Activated naive CD4-positive, alpha-beta T cell treated with anti-CD3 and anti-CD28 coated beads, Interleukin-2, amount 10 ng/mL, durations not matched to agents 7 days and 5 days (primary cell): ENCODE measurements at regions not wholly inside any gene's neighbourhood (a gene's known extent, or its start where the extent isn't known, plus 50 kb on each side); places are given as distances from the start of the nearest gene placed in this dataset.

ENCODE experiments used
- CTCF ChIA-PET: fragments of 350-600 bp; sonication (Branson Sonifier 250); formaldehyde crosslinking; loops from one replicate; lab custom pipeline; 2021; ENCODE audit warnings: antibody characterized with exemption; lab: Charles Lee
- DNase-seq: peaks from one replicate; pipeline ENCODE4 v3.0.0-alpha.2; 2020
- H3K27ac Mint-ChIP-seq: one replicate; pipeline ENCODE4 v1.8.0; 2021; ENCODE audit warnings: mild to moderate bottlenecking, moderate library complexity, mixed read lengths
- H3K27me3 Mint-ChIP-seq: one replicate; pipeline ENCODE4 v1.8.0; 2021; ENCODE audit warnings: mild to moderate bottlenecking, mixed read lengths
- H3K36me3 Mint-ChIP-seq: one replicate; pipeline ENCODE4 v1.8.0; 2021; ENCODE audit warnings: mixed read lengths
- H3K4me1 Mint-ChIP-seq: one replicate; pipeline ENCODE4 v1.8.0; 2021; ENCODE audit warnings: mixed read lengths
- H3K4me3 Mint-ChIP-seq: one replicate; pipeline ENCODE4 v1.8.0; 2021; ENCODE audit warnings: mild to moderate bottlenecking, moderate library complexity, mixed read lengths
- H3K9me3 Mint-ChIP-seq: one replicate; pipeline ENCODE4 v1.8.0; 2021; ENCODE audit warnings: mixed read lengths

DNA sequence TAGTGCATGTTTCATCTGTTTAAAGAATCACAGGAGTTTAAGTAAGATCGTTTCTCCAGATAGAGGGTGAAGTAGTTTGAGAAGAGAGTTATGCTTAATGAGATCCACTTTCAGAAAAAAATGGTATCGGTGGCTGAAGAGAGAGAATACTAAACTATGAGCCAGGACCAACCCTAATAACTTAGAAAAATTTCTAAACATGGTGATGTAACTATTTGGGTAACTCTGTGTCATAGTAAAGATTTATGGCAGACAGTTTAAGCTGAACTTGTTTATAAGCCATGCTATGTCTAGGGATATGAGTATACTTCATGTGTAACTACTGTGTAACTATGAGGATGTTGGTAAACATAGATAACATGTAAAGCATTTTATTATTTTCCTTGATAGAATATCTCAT is 489.5 kb downstream of the KCNJ2 start:
- Mint-ChIP-seq H3K4me3 (no peak overlapping the region), H3K36me3 (no peaks in the 10 kb centered on the region), H3K9me3 (no peaks in the 10 kb centered on the region), H3K27me3 (no peaks in the 10 kb centered on the region), H3K27ac (no peak overlapping the region), H3K4me1 (no peaks in the 10 kb centered on the region)
- no peak for DNase-seq
- CTCF ChIA-PET, result no interaction called here

DNA sequence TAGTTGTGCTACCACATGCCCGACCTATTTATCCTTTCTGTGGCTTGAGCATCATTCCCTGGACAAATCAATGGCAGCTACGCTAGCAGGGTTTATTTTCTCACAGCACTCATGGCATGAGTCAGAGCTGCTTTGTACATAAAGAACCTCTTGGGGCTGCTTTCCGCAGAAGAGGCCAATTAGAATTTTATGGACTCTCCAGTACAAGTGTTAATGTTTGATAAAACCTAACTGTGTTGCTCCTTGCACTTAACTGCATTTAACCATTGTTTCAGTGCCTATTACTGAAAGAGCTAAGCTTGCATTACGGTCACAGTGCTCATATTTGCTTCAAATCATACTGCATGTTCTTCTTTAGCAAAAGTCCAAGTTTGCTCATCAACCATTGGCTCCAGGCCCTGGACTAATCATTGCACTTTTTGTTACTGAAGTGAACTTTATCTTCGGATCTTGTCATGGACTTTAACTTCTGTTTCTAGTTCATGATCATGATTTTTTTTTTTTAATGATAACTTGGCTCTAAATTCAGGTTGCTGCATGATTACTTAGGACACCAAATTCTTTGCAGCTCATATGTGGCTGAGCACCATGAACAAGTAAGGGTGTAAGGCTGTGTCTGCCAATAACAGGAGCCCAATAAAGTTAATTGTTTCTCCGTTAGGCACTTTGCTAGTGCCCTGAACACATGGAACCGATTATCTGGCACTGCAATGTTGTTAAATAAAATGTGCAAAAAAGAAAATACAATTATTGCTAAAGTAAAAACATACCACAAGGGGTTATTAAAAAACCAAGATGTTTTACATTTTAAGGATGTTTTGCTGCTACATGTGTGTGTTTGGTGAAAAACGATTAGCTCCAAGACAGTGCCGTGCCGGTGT is 492.2 kb downstream of the KCNJ2 start:
- Mint-ChIP-seq H3K9me3 (no peaks in the 10 kb centered on the region), H3K36me3 (no peaks in the 10 kb centered on the region), H3K4me1 (no peaks in the 10 kb centered on the region), H3K27me3 (no peaks in the 10 kb centered on the region), H3K4me3 (no peak overlapping the region), H3K27ac (no peak overlapping the region)
- CTCF ChIA-PET, result no interaction called here
- DNase-seq, result no peak

DNA sequence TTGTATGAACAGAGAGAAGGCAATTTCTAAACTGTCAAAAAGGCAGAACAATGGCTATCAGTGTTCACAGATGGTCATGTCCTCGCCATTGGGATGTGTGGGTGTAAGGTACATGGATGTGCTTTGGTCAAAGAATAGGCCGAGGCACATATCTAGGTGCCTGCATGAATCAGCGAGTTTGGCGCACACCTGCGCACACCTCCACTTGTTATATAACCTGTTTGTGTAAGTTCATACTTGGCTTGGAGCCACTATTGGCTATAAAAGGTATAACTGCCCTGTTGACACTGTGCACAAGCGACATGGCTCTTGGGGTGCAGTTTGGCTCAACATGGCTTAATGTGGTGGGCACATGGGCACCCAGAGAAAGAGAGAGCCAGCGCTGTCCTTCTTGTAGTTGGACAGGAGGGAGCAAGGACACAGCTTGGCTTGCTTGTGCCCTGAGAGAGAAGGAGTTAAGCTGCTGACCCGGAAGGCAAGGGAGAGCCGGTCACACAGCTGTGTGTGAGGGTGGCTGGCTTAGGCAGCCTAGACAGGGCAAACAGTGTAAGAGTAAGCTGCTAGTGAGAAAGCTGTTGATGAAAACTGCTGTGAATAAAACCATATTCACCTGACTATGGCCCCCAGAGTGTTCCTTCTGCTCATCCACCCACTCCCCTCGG is 499.1 kb downstream of the KCNJ2 start:
- no peaks in the 10 kb centered on the region for H3K27me3 Mint-ChIP-seq
- H3K27ac Mint-ChIP-seq, result no peak overlapping the region

DNA sequence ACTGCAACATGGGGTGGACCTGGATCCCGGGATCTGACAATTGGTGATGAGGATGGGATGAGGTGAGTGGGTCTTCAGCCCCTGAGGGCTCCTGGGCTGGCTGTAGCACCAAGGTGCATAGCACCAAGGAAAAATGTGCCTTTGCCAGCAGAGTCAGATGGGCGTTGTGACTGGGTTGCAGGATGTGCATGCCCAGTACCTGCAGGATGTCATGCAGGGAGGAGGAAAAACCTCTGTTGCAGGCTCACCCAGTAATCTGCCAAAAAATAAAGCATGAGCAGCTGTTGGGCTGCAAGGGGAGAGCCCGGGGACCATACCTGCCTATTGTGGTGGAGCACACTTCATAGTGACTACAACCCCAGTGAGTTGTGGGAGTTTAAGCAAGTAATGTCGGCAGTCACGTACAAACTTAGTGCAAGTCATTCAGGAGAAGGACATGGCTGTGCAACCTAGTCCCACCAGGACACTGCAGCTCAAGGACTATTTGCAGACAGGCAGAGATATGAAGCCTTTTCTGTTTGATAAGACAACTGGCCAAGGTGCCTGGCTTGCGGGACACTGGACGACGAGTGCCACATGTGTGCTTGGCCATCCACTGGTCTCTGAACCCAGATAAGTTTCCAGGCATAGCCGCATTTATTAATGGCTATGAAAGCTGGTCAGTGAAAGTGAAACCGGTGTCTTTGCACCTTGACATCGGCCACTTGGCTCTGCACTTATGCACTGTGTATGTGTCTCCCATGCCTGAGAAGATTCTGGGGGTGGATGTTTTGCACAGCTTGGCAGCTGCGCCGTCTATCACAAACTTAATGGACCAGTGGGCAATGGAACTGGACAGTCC is 499.8 kb downstream of the KCNJ2 start:
- no peak for DNase-seq
- CTCF ChIA-PET, result no interaction called here
- no peaks in the 10 kb centered on the region for H3K9me3 Mint-ChIP-seq
- H3K4me3 Mint-ChIP-seq, result no peak overlapping the region
- no peaks in the 10 kb centered on the region for H3K4me1 Mint-ChIP-seq
- no peaks in the 10 kb centered on the region for H3K36me3 Mint-ChIP-seq
- H3K27me3 Mint-ChIP-seq, result no peaks in the 10 kb centered on the region
- no peak overlapping the region for H3K27ac Mint-ChIP-seq

More for the DNA sequence above, 499.1 kb downstream of the KCNJ2 start:
- Mint-ChIP-seq H3K9me3 (no peaks in the 10 kb centered on the region), H3K4me3 (no peak overlapping the region), H3K36me3 (no peaks in the 10 kb centered on the region), H3K4me1 (no peaks in the 10 kb centered on the region)
- DNase-seq, result no peak
- CTCF ChIA-PET, result no interaction called here

DNA sequence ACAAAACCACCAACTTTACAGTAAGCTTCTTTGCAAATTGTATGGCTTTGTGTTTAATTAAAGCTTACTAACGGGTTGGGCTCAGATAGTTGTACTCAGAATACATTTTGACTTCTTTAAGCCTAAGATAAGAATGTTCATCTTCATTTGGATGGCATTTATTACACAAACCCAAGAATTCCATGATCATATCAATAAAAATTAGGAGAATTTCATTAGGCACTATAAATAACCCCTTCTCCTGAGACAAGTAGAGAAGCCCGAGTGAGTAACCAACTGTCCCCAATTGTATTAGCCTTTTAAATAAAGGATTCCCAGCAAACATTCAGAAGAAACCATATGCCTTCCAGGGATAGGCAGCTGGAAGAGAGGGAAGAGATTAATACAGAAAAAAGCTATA is 504.7 kb downstream of the KCNJ2 start:
- Mint-ChIP-seq H3K27me3 (no peaks in the 10 kb centered on the region), H3K27ac (no peak overlapping the region), H3K9me3 (no peaks in the 10 kb centered on the region), H3K36me3 (no peaks in the 10 kb centered on the region), H3K4me1 (no peaks in the 10 kb centered on the region), H3K4me3 (no peak overlapping the region)
- DNase-seq, result no peak
- CTCF ChIA-PET, result no interaction called here

DNA sequence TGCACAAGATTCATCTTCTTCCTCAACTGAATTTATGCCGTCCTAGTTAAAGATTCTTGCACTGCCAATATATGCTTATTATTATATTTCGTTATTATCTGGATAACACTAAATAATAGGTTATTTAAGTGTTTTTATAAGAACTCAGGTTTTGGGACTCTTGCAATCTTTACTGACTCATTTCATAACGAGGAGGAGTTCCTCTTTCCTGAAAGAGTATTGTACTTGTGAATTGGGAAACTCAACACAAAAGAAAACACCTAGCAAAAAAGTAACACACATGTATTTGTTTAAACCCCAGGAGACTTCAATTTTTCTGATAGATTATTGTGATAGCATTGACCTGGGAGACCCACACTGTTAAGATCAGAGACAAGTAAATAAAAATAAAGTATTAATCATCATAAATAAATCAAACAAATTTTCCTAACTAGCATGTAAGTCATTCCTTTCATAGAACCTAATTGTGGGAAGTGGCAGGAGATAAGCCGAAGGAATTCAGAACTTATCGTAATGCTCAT is 505.8 kb downstream of the KCNJ2 start:
- CTCF ChIA-PET, result no interaction called here
- no peak overlapping the region for H3K4me3 Mint-ChIP-seq
- no peaks in the 10 kb centered on the region for H3K9me3 Mint-ChIP-seq
- H3K27me3 Mint-ChIP-seq, result no peaks in the 10 kb centered on the region
- no peaks in the 10 kb centered on the region for H3K4me1 Mint-ChIP-seq
- no peak overlapping the region for H3K27ac Mint-ChIP-seq
- no peaks in the 10 kb centered on the region for H3K36me3 Mint-ChIP-seq
- no peak for DNase-seq

DNA sequence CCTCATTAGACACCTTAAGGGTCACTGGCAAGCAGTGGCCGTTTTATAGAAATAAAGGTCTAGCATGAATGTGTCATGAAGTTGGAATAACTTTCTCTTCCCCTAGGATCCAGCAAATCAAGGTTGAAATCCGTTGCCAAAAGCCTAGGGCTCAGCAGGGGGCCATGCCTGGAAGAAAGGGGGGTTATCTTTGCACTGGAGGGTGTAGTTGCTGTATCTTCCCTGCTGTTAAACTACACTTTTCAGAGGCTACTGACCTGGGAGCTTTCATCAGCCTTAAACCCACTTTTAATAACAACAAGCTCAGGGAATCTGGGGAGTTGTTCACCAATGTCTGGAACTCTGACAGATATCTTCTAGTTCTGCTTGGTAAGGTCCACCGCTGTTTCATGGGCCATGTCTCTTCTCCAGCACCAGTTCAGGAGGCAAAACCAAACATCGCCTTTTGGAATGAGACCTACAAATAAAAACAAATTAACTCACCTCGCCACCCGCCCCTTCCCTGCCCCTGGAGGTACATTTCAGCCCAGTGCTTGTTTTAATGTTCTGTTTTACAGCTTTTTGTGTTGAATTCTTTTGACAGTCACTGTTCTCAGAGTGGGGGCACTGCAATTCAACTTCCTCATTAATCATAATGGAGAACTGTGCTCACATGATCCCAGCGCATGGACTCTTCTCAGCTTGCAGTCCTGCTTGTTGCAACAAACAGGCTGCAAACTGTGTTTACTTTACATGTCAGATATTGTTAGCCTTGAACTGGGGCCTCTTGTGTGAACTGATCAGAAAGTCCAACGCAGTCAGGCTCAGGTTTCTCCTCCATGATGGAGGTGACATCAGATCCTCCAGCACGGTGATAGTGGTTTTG is 508.7 kb downstream of the KCNJ2 start:
- H3K27me3 Mint-ChIP-seq, result no peaks in the 10 kb centered on the region
- no peaks in the 10 kb centered on the region for H3K9me3 Mint-ChIP-seq
- H3K27ac Mint-ChIP-seq, result no peak overlapping the region
- no peaks in the 10 kb centered on the region for H3K4me1 Mint-ChIP-seq
- no peak for DNase-seq
- CTCF ChIA-PET, result no interaction called here
- no peak overlapping the region for H3K4me3 Mint-ChIP-seq
- no peaks in the 10 kb centered on the region for H3K36me3 Mint-ChIP-seq

DNA sequence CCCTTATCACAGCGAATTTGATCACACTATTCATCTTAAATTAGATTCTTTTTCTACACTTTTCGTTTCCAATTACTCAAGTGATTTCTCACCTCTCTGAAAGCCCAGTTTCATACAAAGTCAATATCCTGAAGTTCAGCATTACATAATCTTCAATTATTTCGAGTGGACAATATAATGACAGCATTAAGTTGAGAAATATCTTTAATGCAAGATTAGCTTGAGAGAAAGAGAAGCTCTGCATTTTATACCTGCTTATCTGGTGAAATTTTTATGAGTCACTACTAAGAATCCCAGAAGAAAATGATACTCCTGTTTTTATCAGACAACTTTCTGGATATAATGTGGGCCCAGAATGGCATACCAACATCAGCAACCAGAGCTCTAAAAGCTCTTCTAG is 509.6 kb downstream of the KCNJ2 start:
- H3K9me3 Mint-ChIP-seq, result no peaks in the 10 kb centered on the region
- CTCF ChIA-PET, result no interaction called here
- H3K4me3 Mint-ChIP-seq, result no peak overlapping the region
- no peaks in the 10 kb centered on the region for H3K27me3 Mint-ChIP-seq
- no peaks in the 10 kb centered on the region for H3K4me1 Mint-ChIP-seq
- H3K27ac Mint-ChIP-seq, result no peak overlapping the region
- H3K36me3 Mint-ChIP-seq, result no peaks in the 10 kb centered on the region
- DNase-seq, result no peak

DNA sequence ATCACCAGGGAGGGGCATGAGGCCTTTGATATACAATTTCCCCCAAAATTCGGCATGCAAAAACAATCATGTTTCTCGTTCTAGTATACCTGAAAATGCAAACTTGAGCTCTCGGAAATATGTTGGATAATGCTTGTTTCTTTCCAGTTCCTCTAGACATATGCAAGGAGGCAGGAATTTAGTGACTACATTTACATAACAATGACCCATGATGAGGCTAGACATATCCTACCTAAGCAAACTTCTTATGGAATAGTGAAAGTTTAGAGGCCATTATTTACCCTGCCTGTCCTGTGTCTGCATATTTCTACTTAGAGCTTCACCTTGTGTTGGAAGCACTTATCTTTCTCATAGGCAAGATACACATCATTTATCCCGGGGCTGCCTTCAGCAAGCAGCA is 514.6 kb downstream of the KCNJ2 start:
- Mint-ChIP-seq H3K9me3 (no peaks in the 10 kb centered on the region), H3K27me3 (no peaks in the 10 kb centered on the region), H3K27ac (no peak overlapping the region), H3K4me3 (no peak overlapping the region), H3K4me1 (no peaks in the 10 kb centered on the region), H3K36me3 (no peaks in the 10 kb centered on the region)
- CTCF ChIA-PET, result no interaction called here
- DNase-seq, result no peak

DNA sequence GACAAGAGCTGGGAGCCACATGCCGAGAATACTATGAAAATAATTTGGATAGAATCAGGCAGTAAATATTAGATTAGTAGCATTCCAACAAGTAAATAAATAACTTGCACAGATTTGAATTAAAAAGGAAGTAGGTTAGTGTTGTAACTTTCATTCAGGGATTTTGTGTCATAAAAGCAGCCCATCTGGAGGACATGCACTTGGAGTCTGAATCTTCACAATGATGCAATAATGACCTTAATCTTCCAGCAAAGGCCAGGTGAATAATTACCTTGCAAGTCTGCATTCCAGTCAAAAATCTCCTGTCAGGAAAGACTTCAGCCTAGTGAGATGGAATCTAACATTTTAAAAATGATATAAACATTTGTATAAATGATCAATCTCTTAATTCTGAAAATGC is 518.1 kb downstream of the KCNJ2 start:
- CTCF ChIA-PET, result no interaction called here
- Mint-ChIP-seq H3K27ac (no peak overlapping the region), H3K9me3 (peaks cover 4% of the 10 kb centered on the region), H3K27me3 (no peaks in the 10 kb centered on the region), H3K4me1 (no peaks in the 10 kb centered on the region), H3K4me3 (no peak overlapping the region), H3K36me3 (no peaks in the 10 kb centered on the region)
- no peak for DNase-seq

DNA sequence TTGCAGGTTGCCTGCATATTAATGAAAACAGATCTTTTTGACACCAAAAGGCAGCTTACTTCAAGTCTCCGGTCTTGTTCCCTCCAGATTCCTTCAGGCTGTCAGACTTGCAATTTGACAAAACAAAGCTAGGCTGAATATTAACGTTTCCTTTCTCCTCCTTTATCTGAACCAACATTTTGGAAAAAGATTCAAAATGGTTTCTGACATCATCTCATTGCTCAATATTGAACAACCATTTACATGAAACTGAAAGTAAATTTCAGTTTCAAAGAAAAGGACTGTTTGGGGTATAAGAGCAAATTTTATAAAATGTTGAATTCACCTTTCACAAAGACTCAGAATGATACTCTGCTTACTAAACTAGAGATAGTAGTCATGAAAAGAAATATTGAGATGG is 521.8 kb downstream of the KCNJ2 start:
- Mint-ChIP-seq H3K27ac (no peak overlapping the region), H3K9me3 (peaks cover 6% of the 10 kb centered on the region), H3K27me3 (no peaks in the 10 kb centered on the region), H3K4me1 (no peaks in the 10 kb centered on the region), H3K36me3 (no peaks in the 10 kb centered on the region), H3K4me3 (no peak overlapping the region)
- CTCF ChIA-PET, result no interaction called here
- no peak for DNase-seq

DNA sequence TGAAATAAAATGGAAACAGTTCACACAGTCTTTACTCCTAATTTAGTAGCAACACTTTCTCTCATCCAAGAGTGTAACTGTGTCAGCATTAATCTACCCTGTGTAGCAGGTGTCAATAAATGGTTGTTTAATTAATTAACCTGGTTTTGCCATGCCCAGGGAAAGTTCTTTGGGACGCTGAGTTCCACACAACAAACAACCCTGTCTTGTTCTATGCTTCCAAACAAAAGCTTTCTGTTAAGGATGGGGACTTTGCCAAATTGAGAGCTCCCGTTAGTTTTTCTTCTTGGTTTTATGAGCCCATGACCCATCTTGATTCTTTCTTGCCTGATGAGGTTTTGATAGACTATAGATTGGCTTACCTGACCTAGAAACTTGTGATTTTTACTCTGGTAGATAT is 530.1 kb downstream of the KCNJ2 start:
- DNase-seq, result no peak
- H3K36me3 Mint-ChIP-seq, result no peaks in the 10 kb centered on the region
- H3K27ac Mint-ChIP-seq, result no peak overlapping the region
- no peak overlapping the region for H3K4me3 Mint-ChIP-seq
- H3K9me3 Mint-ChIP-seq, result peaks cover 2% of the 10 kb centered on the region
- no peaks in the 10 kb centered on the region for H3K27me3 Mint-ChIP-seq
- H3K4me1 Mint-ChIP-seq, result no peaks in the 10 kb centered on the region
- CTCF ChIA-PET, result no interaction called here

DNA sequence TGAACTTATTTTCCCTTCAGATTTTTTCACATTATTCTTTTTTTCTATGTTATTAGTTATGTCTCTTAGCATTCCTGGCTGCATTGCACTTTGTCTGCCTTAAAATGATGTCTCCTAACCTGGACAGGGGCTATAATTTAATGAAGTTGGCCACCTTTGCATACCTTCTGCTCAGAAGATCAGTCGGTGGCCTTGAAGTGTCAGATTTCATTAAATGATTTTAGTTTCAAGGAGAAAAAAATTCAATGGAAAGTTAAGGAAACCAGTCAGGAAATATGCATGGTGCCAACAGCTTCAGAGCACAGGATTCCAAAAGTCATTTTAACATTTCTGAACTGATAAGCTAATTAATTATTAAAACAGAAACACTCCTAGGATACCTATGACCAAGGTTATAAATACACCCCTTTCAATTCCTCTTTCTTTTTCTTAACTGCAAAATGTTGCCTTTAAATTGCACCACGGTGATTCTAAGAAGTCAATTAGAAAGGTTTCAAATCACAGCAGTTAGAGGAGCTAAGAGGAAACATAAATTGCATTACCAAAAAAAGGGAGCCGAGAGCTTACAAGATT is 533.4 kb downstream of the KCNJ2 start:
- Mint-ChIP-seq H3K9me3 (peaks cover 3% of the 10 kb centered on the region), H3K4me3 (no peak overlapping the region), H3K36me3 (no peaks in the 10 kb centered on the region), H3K4me1 (no peaks in the 10 kb centered on the region), H3K27me3 (no peaks in the 10 kb centered on the region), H3K27ac (no peak overlapping the region)
- CTCF ChIA-PET, result no interaction called here
- no peak for DNase-seq
